ENCODE measurements at regions not wholly inside any gene's neighbourhood (a gene's known extent, or its start where the extent isn't known, plus 50 kb on each side); places are given as distances from the start of the nearest gene placed in this dataset.

- DNase-seq (ENCODE audit: low spot score) (no peak), ATAC-seq (ENCODE audit: low FRiP score) (no peak)
- TF ChIP-seq CTCF (IDR thresholded peaks at IDR 0.05) = no peak
Observed at GRCh38 chr18:10015288-10015701, 101.5 kb downstream of the VAPA start.

GRCh38 chr18:10015941-10016819 lies 102.4 kb downstream of the VAPA start:
- ATAC-seq (ENCODE audit: low FRiP score) (peak; percentile 65), DNase-seq (ENCODE audit: low spot score) (no peak)
- TF ChIP-seq CTCF (IDR thresholded peaks at IDR 0.05) = no peak

GRCh38 chr18:10017043-10017442 lies 103.2 kb downstream of the VAPA start:
- no peak for ATAC-seq (ENCODE audit: low FRiP score)
- no peak for DNase-seq (ENCODE audit: low spot score)
- TF ChIP-seq CTCF (IDR thresholded peaks at IDR 0.05) = no peak

GRCh38 chr18:10018289-10018688 lies 104.5 kb downstream of the VAPA start:
- ATAC-seq (ENCODE audit: low FRiP score) (no peak), DNase-seq (ENCODE audit: low spot score) (no peak)
- TF ChIP-seq CTCF (IDR thresholded peaks at IDR 0.05) = no peak

GRCh38 chr18:10020171-10020570 lies 106.4 kb downstream of the VAPA start:
- no peak for DNase-seq (ENCODE audit: low spot score)
- no peak for ATAC-seq (ENCODE audit: low FRiP score)

GRCh38 chr18:10022365-10022764 lies 108.5 kb downstream of the VAPA start:
- TF ChIP-seq CTCF (IDR thresholded peaks at IDR 0.05) = no peak
- DNase-seq (ENCODE audit: low spot score) = no peak

More at GRCh38 chr18:10020171-10020570, 106.4 kb downstream of the VAPA start:
- TF ChIP-seq CTCF (IDR thresholded peaks at IDR 0.05) = no peak

More at GRCh38 chr18:10022365-10022764, 108.5 kb downstream of the VAPA start:
- no peak for ATAC-seq (ENCODE audit: low FRiP score)
